Adrenal gland (tissue), 5 donors: ENCODE measurements at regions not wholly inside any gene's neighbourhood (a gene's known extent, or its start where the extent isn't known, plus 50 kb on each side); places are given as distances from the start of the nearest gene placed in this dataset.

Experiments used
- CTCF ChIP-seq, 6 experiments: fragments of 450-650 bp in 4 of 6; fragments of 200-600 bp in 2 of 6; sonication (generic) in 1 of 6; IDR thresholded peaks; 1 replicate in 5 of 6; 2 replicates in 1 of 6; pipeline versions ENCODE4 v1.5.1 to v1.8.0; 2016 to 2021; ENCODE audit warnings: antibody characterized with exemption in 6 of 6, mild to moderate bottlenecking in 2 of 6, moderate library complexity in 1 of 6
- POLR2A ChIP-seq, 2 donors: fragments of 450-650 bp; IDR thresholded peaks; one replicate each; pipeline ENCODE4 v1.6.1; 2017; ENCODE audit warnings: antibody characterized with exemption in 2 of 2, mild to moderate bottlenecking in 2 of 2, moderate library complexity in 1 of 2
- donor health status: DM: no; HTN: no; CAD: no.

GRCh38 chr16:49972961-49973360, 52.1 kb upstream of the CNEP1R1 start:
- TF ChIP-seq CTCF (IDR thresholded peaks at IDR 0.05) (no peak), POLR2A (IDR thresholded peaks at IDR 0.05) (no peak)
